H9 (cell line): ENCODE measurements at regions not wholly inside any gene's neighbourhood (a gene's known extent, or its start where the extent isn't known, plus 50 kb on each side); places are given as distances from the start of the nearest gene placed in this dataset.

Experiments
- DNase-seq: peaks from one replicate; pipeline ENCODE4 v3.0.0-alpha.2; 2017
- H2AFZ ChIP-seq: one replicate; pipeline ENCODE4 v1.6.1; 2013; ENCODE audit warnings: mild to moderate bottlenecking, low read length, control low read depth, moderate library complexity
- H2AK5ac ChIP-seq: 2 replicates; pipeline ENCODE4 v1.6.1; 2013; ENCODE audit warnings: low read length, control low read depth, mixed read lengths; ENCODE audit not compliant: insufficient read length
- H2BK120ac ChIP-seq: one replicate; pipeline ENCODE4 v1.6.1; 2013; ENCODE audit warnings: low read depth, mild to moderate bottlenecking, low read length, control low read depth, inconsistent platforms; ENCODE audit not compliant: poor library complexity, severe bottlenecking
- H2BK12ac ChIP-seq: 2 replicates; pipeline ENCODE4 v1.6.1; 2013; ENCODE audit warnings: low read length, control low read depth, mixed read lengths, low read depth; ENCODE audit not compliant: insufficient read length
- H2BK15ac ChIP-seq: 2 replicates; pipeline ENCODE4 v1.6.1; 2013; ENCODE audit warnings: low read depth, low read length, control low read depth
- H2BK20ac ChIP-seq: one replicate; pipeline ENCODE4 v1.6.1; 2013; ENCODE audit warnings: low read depth, mild to moderate bottlenecking, low read length, control low read depth, inconsistent platforms; ENCODE audit not compliant: poor library complexity, severe bottlenecking
- H2BK5ac ChIP-seq: 2 replicates; pipeline ENCODE4 v1.6.1; 2013; ENCODE audit warnings: low read length, control low read depth, mixed read lengths; ENCODE audit not compliant: insufficient read length
- H3K14ac ChIP-seq: 2 replicates; pipeline ENCODE4 v1.6.1; 2013; ENCODE audit warnings: low read length, control low read depth; ENCODE audit not compliant: insufficient read depth
- H3K18ac ChIP-seq: 2 replicates; pipeline ENCODE4 v1.6.1; 2013; ENCODE audit warnings: low read depth, mild to moderate bottlenecking, mixed read lengths, low read length, control low read depth; ENCODE audit not compliant: insufficient read length
- H3K23ac ChIP-seq: 2 replicates; pipeline ENCODE4 v1.6.1; 2013; ENCODE audit warnings: low read length, control low read depth, mixed read lengths, low read depth; ENCODE audit not compliant: insufficient read length
- H3K23me2 ChIP-seq: 2 replicates; pipeline ENCODE4 v1.6.1; 2013; ENCODE audit warnings: low read depth, mild to moderate bottlenecking, mixed read lengths, low read length, control low read depth; ENCODE audit not compliant: insufficient read length, poor library complexity, severe bottlenecking
- H3K27ac ChIP-seq: 2 replicates; pipeline ENCODE4 v1.5.1; 2013; ENCODE audit warnings: low read length, control low read depth, mixed read lengths, low read depth; ENCODE audit not compliant: insufficient read length
- H3K27me3 ChIP-seq: 2 replicates; pipeline ENCODE4 v1.6.1; 2013; ENCODE audit warnings: low read length, control low read depth, inconsistent platforms; ENCODE audit not compliant: insufficient read depth
- H3K4ac ChIP-seq: 2 replicates; pipeline ENCODE4 v1.6.1; 2013; ENCODE audit warnings: low read depth, mild to moderate bottlenecking, control low read depth, inconsistent platforms, low read length, moderate library complexity
- H3K4me1 ChIP-seq: 2 replicates; pipeline ENCODE4 v1.6.1; 2013; ENCODE audit warnings: low read length, control low read depth, inconsistent platforms; ENCODE audit not compliant: insufficient read depth
- H3K4me2 ChIP-seq: 2 replicates; pipeline ENCODE4 v1.6.1; 2013; ENCODE audit warnings: low read length, control low read depth, mixed read lengths; ENCODE audit not compliant: insufficient read length, insufficient read depth
- H3K56ac ChIP-seq: 2 replicates; pipeline ENCODE4 v1.6.1; 2013; ENCODE audit warnings: low read depth, mild to moderate bottlenecking, mixed read lengths, low read length, control low read depth; ENCODE audit not compliant: insufficient read length
- H3K79me1 ChIP-seq: 2 replicates; pipeline ENCODE4 v1.6.1; 2013; ENCODE audit warnings: low read depth, mild to moderate bottlenecking, moderate library complexity, low read length, control low read depth, inconsistent platforms; ENCODE audit not compliant: insufficient read depth, poor library complexity, severe bottlenecking
- H3K79me2 ChIP-seq: 2 replicates; pipeline ENCODE4 v1.6.1; 2013; ENCODE audit warnings: low read length, control low read depth, inconsistent platforms; ENCODE audit not compliant: insufficient read depth
- H3K9ac ChIP-seq: 2 replicates; pipeline ENCODE4 v1.6.1; 2013; ENCODE audit warnings: low read length, control low read depth, mixed read lengths; ENCODE audit not compliant: insufficient read length; ENCODE audit errors: extremely low read depth
- H3K9me3 ChIP-seq: one replicate; pipeline ENCODE4 v1.6.1; 2013; ENCODE audit warnings: low read depth, low read length, inconsistent platforms; ENCODE audit not compliant: control insufficient read depth
- H3T11ph ChIP-seq: one replicate; pipeline ENCODE4 v1.6.1; 2013; ENCODE audit warnings: mild to moderate bottlenecking, low read length, control low read depth, inconsistent platforms
- H4K20me1 ChIP-seq: one replicate; pipeline ENCODE4 v1.6.1; 2013; ENCODE audit not compliant: control insufficient read depth, insufficient read length, insufficient read depth
- H4K5ac ChIP-seq: 2 replicates; pipeline ENCODE4 v1.6.1; 2013; ENCODE audit warnings: low read depth, mild to moderate bottlenecking, mixed read lengths, low read length, control low read depth; ENCODE audit not compliant: insufficient read length
- H4K8ac ChIP-seq: replicated peaks from 2 replicates; pipeline ENCODE4 v1.6.1; 2013; ENCODE audit warnings: low read length, control low read depth, mixed read lengths, low read depth; ENCODE audit not compliant: insufficient read length
- H4K91ac ChIP-seq: 2 replicates; pipeline ENCODE4 v1.6.1; 2013; ENCODE audit warnings: low read depth, mild to moderate bottlenecking, moderate library complexity, mixed read lengths, low read length, control low read depth; ENCODE audit not compliant: insufficient read length
- H3K27ac Mint-ChIP-seq, 3 experiments: 2 replicates in 2 of 3; 3 replicates in 1 of 3; pipeline ENCODE4 v1.8.0; 2020 to 2021; ENCODE audit warnings: mixed read lengths in 3 of 3, mild to moderate bottlenecking in 1 of 3, moderate library complexity in 1 of 3
- H3K27me3 Mint-ChIP-seq: 2 replicates; pipeline ENCODE4 v1.8.0; 2021; ENCODE audit warnings: low read depth, mild to moderate bottlenecking, moderate library complexity, mixed read lengths
- H3K36me3 Mint-ChIP-seq, 3 experiments: 2 replicates in 2 of 3; 3 replicates in 1 of 3; pipeline ENCODE4 v1.8.0; 2020 to 2021; ENCODE audit warnings: low read depth in 3 of 3, mixed read lengths in 3 of 3; ENCODE audit not compliant: insufficient read depth in 1 of 3
- H3K4me1 Mint-ChIP-seq, 2 experiments: 2 replicates each; pipeline ENCODE4 v1.8.0; 2020; ENCODE audit warnings: mixed read lengths in 2 of 2
- H3K4me3 Mint-ChIP-seq, 2 experiments: 2 replicates in 1 of 2; 3 replicates in 1 of 2; pipeline ENCODE4 v1.8.0; 2020 to 2021; ENCODE audit warnings: mild to moderate bottlenecking in 2 of 2, mixed read lengths in 2 of 2, moderate library complexity in 1 of 2
- H3K9me3 Mint-ChIP-seq, 2 experiments: 2 replicates in 1 of 2; 3 replicates in 1 of 2; pipeline ENCODE4 v1.8.0; 2020; ENCODE audit warnings: mild to moderate bottlenecking in 2 of 2, mixed read lengths in 2 of 2, moderate library complexity in 1 of 2
- CTCF ChIP-seq: fragments of 200-600 bp; sonication (generic); conservative IDR thresholded peaks from 3 replicates; pipeline ENCODE4 v1.8.0; 2021; ENCODE audit warnings: antibody characterized with exemption, mild to moderate bottlenecking
- WGBS: extraction: QIAGEN DNeasy Blood & Tissue Kit; methylation state at CpG from one replicate; pipeline ENCODE4 v1.1.7; 2013; ENCODE audit warnings: missing lambda C conversion rate, low lambda C conversion rate, mixed read lengths; ENCODE audit not compliant: insufficient read length; ENCODE audit errors: extremely low coverage; 5-methylcytosine and 5-hydroxymethylcytosine counted together

- Mint-ChIP-seq H3K36me3 (no peaks in the 10 kb centered on the region), H3K27ac (no peak overlapping the region), H3K4me3 (no peak overlapping the region), H3K9me3 (no peaks in the 10 kb centered on the region; a peak in 2 of 5 replicates), H3K4me1 (no peaks in the 10 kb centered on the region), H3K27me3 (no peaks in the 10 kb centered on the region)
- Histone ChIP-seq H4K91ac (no peak overlapping the region), H3K79me1 (no peaks in the 10 kb centered on the region), H2BK5ac (no peak overlapping the region), H3T11ph (no peak overlapping the region), H3K79me2 (no peaks in the 10 kb centered on the region), H3K23me2 (no peaks in the 10 kb centered on the region), H2AFZ (no peak overlapping the region), H3K23ac (no peak overlapping the region), H2BK12ac (no peak overlapping the region), H4K5ac (no peak overlapping the region), H3K4me1 (no peaks in the 10 kb centered on the region), H2BK120ac (no peak overlapping the region), H3K9me3 (no peaks in the 10 kb centered on the region), H3K18ac (no peak overlapping the region), H3K4me2 (no peak overlapping the region), H3K56ac (no peak overlapping the region), H4K20me1 (no peaks in the 10 kb centered on the region), H3K14ac (no peak overlapping the region), H2AK5ac (no peak overlapping the region), H3K27me3 (no peaks in the 10 kb centered on the region), H2BK15ac (no peak overlapping the region), H2BK20ac (no peak overlapping the region), H3K4ac (no peak overlapping the region), H4K8ac (no peak overlapping the region), H3K27ac (no peak overlapping the region), H3K9ac (no peak overlapping the region)
- TF ChIP-seq CTCF, result no peak
- no peak for DNase-seq
- no CpG with 5 or more reads among the region's 7 CpGs for WGBS
Observed at GRCh38 chr4:149279331-149279730, 536.3 kb downstream of the IQCM start.
